ENCODE measurements at regions not wholly inside any gene's neighbourhood (a gene's known extent, or its start where the extent isn't known, plus 50 kb on each side); places are given as distances from the start of the nearest gene placed in this dataset.

DNA sequence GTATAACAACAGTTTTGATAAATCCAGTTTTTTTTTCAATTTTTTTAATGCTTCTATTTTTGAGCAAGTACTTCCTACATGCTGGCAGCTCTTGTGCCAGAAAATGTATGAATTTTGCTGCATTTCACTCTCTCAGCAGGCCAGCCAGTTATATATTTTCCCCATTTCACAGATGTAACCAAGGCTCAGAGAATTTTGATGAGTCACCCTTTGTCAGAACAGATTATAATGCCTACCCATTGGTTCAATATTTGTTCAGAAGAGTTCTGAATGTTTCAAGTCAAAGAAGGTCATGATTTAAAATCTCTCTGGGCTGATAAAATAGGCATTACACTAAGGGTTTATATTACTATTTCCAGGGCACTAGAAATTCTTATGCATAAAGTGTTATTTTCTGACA is 452.2 kb downstream of the RWDD3 start:
- TF ChIP-seq GABPA (IDR thresholded peaks at IDR 0.05; ENCODE audit: low read depth) = no peak
- TF ChIP-seq, protein P1, sequence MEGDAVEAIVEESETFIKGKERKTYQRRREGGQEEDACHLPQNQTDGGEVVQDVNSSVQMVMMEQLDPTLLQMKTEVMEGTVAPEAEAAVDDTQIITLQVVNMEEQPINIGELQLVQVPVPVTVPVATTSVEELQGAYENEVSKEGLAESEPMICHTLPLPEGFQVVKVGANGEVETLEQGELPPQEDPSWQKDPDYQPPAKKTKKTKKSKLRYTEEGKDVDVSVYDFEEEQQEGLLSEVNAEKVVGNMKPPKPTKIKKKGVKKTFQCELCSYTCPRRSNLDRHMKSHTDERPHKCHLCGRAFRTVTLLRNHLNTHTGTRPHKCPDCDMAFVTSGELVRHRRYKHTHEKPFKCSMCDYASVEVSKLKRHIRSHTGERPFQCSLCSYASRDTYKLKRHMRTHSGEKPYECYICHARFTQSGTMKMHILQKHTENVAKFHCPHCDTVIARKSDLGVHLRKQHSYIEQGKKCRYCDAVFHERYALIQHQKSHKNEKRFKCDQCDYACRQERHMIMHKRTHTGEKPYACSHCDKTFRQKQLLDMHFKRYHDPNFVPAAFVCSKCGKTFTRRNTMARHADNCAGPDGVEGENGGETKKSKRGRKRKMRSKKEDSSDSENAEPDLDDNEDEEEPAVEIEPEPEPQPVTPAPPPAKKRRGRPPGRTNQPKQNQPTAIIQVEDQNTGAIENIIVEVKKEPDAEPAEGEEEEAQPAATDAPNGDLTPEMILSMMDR (IDR thresholded peaks at IDR 0.05; ENCODE audit: insufficient read depth, low read length) = no peak
